ENCODE measurements at regions not wholly inside any gene's neighbourhood (a gene's known extent, or its start where the extent isn't known, plus 50 kb on each side); places are given as distances from the start of the nearest gene placed in this dataset.

- CTCF ChIA-PET = no interaction called here
- H3K27me3 ChIP-seq (replicated peaks; ENCODE audit: control insufficient read depth, insufficient read depth, low read length) = no peaks in the 10 kb centered on the region
- H3K4me3 Mint-ChIP-seq (ENCODE audit: unreplicated experiment) = no peak overlapping the region
- H3K36me3 ChIP-seq (ENCODE audit: control insufficient read depth, insufficient read depth, low read length) = no peaks in the 10 kb centered on the region
- BruUV-seq (replicated peaks) = no TSS peak
- peaks cover 15% of the 10 kb centered on the region for H3K27me3 Mint-ChIP-seq (ENCODE audit: insufficient read depth, unreplicated experiment)
- no peak for DNase-seq
- H3K4me3 ChIP-seq (ENCODE audit: low read depth, low read length) = no peak overlapping the region
- no peaks in the 10 kb centered on the region for H3K4me1 Mint-ChIP-seq (ENCODE audit: low read depth, unreplicated experiment)
- no peak for TF ChIP-seq CTCF (IDR thresholded peaks at IDR 0.05; ENCODE audit: insufficient read depth in 1 of 2, low read depth in 1 of 2, low read length in 1 of 2, severe bottlenecking in 1 of 2, unreplicated experiment in 1 of 2)
- H3K4me1 ChIP-seq = no peaks in the 10 kb centered on the region
- intact Hi-C loops (cut with micrococcal nuclease; ENCODE audit: unreplicated experiment) = no loop called here
- no peaks in the 10 kb centered on the region for H3K9me3 Mint-ChIP-seq (ENCODE audit: unreplicated experiment)
- no peaks in the 10 kb centered on the region for H3K9me3 ChIP-seq
- no peaks in the 10 kb centered on the region for H3K36me3 Mint-ChIP-seq (ENCODE audit: insufficient read depth, unreplicated experiment)
- no peak overlapping the region for H3K27ac Mint-ChIP-seq (ENCODE audit: unreplicated experiment)
- POLR2A ChIA-PET = no interaction called here
Measured at GRCh38 chr17:33989361-33990148, 265.5 kb upstream of the CCL2 start.

GRCh38 chr17:33990943-33991706 is 264.0 kb upstream of the CCL2 start:
- no peak overlapping the region for H3K4me3 Mint-ChIP-seq (ENCODE audit: unreplicated experiment)
- TF ChIP-seq CTCF (IDR thresholded peaks at IDR 0.05; ENCODE audit: insufficient read depth in 1 of 2, low read depth in 1 of 2, low read length in 1 of 2, severe bottlenecking in 1 of 2, unreplicated experiment in 1 of 2) = no peak
- peaks cover 17% of the 10 kb centered on the region for H3K27me3 Mint-ChIP-seq (ENCODE audit: insufficient read depth, unreplicated experiment)
- BruUV-seq (replicated peaks) = no TSS peak
- no peaks in the 10 kb centered on the region for H3K36me3 Mint-ChIP-seq (ENCODE audit: insufficient read depth, unreplicated experiment)
- intact Hi-C loops (cut with micrococcal nuclease; ENCODE audit: unreplicated experiment) = no loop called here
- H3K27ac Mint-ChIP-seq (ENCODE audit: unreplicated experiment) = no peak overlapping the region
- no peak for DNase-seq
- no peaks in the 10 kb centered on the region for H3K36me3 ChIP-seq (ENCODE audit: control insufficient read depth, insufficient read depth, low read length)
- no peak overlapping the region for H3K4me3 ChIP-seq (ENCODE audit: low read depth, low read length)
- no peaks in the 10 kb centered on the region for H3K9me3 Mint-ChIP-seq (ENCODE audit: unreplicated experiment)
- no peaks in the 10 kb centered on the region for H3K27me3 ChIP-seq (replicated peaks; ENCODE audit: control insufficient read depth, insufficient read depth, low read length)
- H3K4me1 Mint-ChIP-seq (ENCODE audit: low read depth, unreplicated experiment) = no peaks in the 10 kb centered on the region
- ChIA-PET CTCF (no interaction called here), POLR2A (no interaction called here)
- H3K4me1 ChIP-seq = no peaks in the 10 kb centered on the region
- no peaks in the 10 kb centered on the region for H3K9me3 ChIP-seq

- H3K4me3 ChIP-seq (ENCODE audit: low read depth, low read length) = no peak overlapping the region
- no peaks in the 10 kb centered on the region for H3K36me3 ChIP-seq (ENCODE audit: control insufficient read depth, insufficient read depth, low read length)
- peaks cover 17% of the 10 kb centered on the region for H3K27me3 Mint-ChIP-seq (ENCODE audit: insufficient read depth, unreplicated experiment)
- ChIA-PET POLR2A (no interaction called here), CTCF (no interaction called here)
- H3K36me3 Mint-ChIP-seq (ENCODE audit: insufficient read depth, unreplicated experiment) = no peaks in the 10 kb centered on the region
- H3K27me3 ChIP-seq (replicated peaks; ENCODE audit: control insufficient read depth, insufficient read depth, low read length) = no peaks in the 10 kb centered on the region
- no peaks in the 10 kb centered on the region for H3K9me3 Mint-ChIP-seq (ENCODE audit: unreplicated experiment)
- H3K4me1 Mint-ChIP-seq (ENCODE audit: low read depth, unreplicated experiment) = no peaks in the 10 kb centered on the region
- no peak for DNase-seq
- H3K27ac Mint-ChIP-seq (ENCODE audit: unreplicated experiment) = no peak overlapping the region
- H3K9me3 ChIP-seq = no peaks in the 10 kb centered on the region
- H3K4me1 ChIP-seq = no peaks in the 10 kb centered on the region
- no peak overlapping the region for H3K4me3 Mint-ChIP-seq (ENCODE audit: unreplicated experiment)
- TF ChIP-seq CTCF (IDR thresholded peaks at IDR 0.05; ENCODE audit: insufficient read depth in 1 of 2, low read depth in 1 of 2, low read length in 1 of 2, severe bottlenecking in 1 of 2, unreplicated experiment in 1 of 2) = no peak
- no TSS peak for BruUV-seq (replicated peaks)
- intact Hi-C loops (cut with micrococcal nuclease; ENCODE audit: unreplicated experiment) = no loop called here
Measured at GRCh38 chr17:33992113-33992512, 263.0 kb upstream of the CCL2 start.
